NCI-H146 (cell line): ENCODE measurements at regions not wholly inside any gene's neighbourhood (a gene's known extent, or its start where the extent isn't known, plus 50 kb on each side); places are given as distances from the start of the nearest gene placed in this dataset.
A peak's percentile ranks its signal among the peaks of the same experiment; 100 is the strongest.

Experiments used
- DNase-seq: peaks from one replicate; lab custom pipeline; 2025; lab: John Stamatoyannopoulos, UW

DNA sequence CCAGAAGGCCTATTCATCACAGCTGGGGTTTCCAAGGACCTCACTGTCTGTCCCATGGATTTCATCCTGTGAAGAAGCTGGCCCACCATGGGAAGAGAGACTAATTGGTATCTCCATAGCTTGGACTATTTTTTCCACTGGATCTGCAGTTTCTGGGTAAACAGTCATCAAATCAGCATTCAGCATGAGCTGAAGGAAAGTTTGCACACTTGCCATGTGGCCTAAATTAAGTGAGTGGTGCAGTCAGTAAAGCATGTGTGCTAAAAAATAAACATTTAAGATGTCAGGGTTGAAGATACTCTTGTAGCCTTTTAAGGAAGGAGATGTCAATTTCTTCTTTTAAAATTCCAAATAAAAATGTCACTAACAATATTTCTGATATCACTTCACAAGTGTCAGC, 381.1 kb upstream of the ZMIZ1 start:
- no peak for DNase-seq

- DNase-seq, result no peak
Observed at GRCh38 chr10:78688230-78688900, 380.4 kb upstream of the ZMIZ1 start.

DNA sequence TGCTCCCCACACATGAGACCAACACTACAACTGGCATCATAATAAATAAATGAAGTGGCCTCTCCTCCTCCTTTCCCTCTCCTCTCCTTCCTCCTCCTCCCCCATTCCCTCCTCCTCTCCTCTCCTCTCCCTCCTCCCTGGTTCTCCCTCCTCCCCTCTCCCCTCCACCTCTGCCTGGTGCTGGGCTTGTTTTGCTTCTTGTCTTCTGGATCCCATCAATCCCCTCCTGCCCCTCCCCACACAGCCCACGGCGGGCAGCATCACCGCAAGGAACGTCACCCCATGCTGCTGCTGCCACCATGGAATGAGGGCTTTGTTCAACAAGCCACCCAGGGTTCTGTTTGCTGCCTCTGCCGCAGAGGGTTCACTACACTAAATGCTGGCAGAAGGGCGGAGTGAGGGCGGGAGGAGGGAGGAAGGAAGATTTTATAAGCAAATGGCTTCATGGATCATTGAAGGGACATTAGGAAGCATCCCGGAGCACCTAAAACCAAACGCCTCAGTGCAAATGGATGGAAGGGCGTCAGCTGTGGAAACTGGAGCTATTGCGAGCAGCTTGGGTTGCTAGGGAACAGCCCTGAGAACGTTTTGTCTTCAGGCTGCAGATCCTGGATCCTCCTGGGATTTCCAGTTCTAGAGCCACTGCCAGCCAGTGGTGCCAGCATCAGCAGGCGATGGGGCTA, 379.7 kb upstream of the ZMIZ1 start:
- DNase-seq, result peak; percentile 76

GRCh38 chr10:78689584-78689935, 379.2 kb upstream of the ZMIZ1 start:
- no peak for DNase-seq

DNA sequence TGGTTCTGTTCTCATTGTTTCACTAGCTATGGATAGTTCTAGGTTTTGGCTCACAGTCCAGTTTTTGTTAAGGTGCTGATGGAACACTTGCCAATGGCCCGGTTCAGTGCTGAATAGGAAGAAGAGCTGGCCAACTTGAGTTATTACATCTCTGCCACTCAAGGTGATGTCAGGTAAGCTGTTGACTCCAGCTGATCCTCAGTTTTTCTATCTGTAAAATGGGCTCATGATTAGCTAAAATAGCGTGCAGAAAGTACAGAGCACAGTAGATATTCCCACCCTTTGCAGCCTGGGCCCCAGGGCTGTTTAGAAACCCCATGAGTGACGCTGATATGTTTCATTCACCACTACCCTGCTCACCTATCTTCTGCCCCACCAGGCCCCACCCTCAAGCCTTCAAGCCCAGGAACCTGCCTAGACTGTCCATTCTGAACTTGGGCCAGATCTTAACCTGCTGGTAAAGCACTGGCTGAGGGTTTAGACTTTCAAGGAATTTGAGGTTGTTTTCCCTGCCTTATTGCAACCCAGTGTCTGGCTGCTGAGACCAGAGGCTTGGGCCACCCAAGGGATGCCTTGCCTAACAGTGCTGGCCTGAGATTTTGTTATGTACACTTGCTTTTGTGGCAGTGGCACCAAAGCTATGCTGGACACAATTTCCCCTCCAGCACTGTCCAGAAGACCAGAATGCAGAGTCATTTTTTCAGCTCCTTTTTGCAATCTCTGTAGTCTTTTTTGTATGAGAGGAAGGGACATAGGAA, 378.2 kb upstream of the ZMIZ1 start:
- DNase-seq, result no peak

DNA sequence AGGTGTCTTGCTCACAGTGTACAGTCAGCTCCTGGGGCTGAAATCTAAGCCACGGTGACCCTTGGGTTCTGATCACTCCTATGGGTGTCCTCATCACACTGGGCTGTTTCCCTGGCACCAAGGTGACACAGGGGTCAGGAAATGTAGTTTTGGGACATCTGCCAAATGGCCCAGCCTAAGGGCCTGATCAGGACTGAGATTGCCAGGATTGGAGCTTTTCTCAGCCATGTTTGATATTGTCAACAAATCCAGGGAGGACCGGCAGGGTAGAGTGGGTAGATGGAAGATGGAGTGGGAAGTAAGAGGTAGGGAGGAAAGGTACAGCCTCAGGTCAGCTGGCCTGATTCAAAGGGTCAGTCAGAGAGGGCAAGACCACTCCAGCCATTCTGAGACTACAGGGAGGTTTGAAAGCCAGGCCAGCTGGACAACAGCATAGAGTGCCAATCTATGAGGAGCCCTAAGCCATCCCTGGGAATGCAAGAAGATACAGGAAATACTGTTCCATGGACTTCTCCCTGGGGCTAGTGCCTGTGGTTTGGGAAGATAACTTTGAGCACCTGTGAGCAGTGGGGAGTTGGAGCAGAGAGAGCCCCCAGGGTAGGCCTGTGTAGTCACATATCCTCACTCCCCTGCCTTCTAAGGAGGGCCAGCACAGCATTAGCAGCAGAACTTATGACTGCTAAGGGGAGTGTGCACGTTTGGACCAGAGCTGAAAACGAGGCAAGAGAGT, 377.3 kb upstream of the ZMIZ1 start:
- DNase-seq, result no peak

- DNase-seq, result no peak
Observed at GRCh38 chr10:78692071-78692470, 376.7 kb upstream of the ZMIZ1 start.

DNA sequence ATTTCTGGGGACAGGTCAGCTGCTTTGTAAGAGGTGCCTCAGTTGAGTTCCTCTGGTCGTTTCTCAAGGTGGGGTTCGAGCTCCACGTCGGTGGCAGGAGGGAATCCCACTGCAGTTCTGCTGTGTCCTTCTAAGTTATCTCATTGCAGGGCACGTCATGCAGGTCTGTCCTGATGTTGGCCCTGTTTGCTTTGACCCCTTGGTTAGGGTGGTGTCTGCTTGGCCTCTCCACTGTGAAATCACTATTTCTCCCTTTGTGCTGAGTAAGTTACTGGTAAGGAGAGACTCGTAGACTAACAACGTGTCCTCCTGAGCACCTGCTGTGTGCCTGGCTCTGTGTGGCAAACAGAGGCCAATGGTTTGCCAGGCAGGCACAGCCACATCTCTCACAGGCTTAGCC, 372.9 kb upstream of the ZMIZ1 start:
- no peak for DNase-seq

GRCh38 chr10:78696791-78697395, 371.9 kb upstream of the ZMIZ1 start:
- DNase-seq, result no peak

- DNase-seq, result no peak
Observed at GRCh38 chr10:78699971-78700370, 368.8 kb upstream of the ZMIZ1 start.

- no peak for DNase-seq
Observed at GRCh38 chr10:78700413-78700812, 368.4 kb upstream of the ZMIZ1 start.

- no peak for DNase-seq
Observed at GRCh38 chr10:78700816-78701520, 367.8 kb upstream of the ZMIZ1 start.

GRCh38 chr10:78702186-78702585, 366.6 kb upstream of the ZMIZ1 start:
- DNase-seq, result no peak

DNA sequence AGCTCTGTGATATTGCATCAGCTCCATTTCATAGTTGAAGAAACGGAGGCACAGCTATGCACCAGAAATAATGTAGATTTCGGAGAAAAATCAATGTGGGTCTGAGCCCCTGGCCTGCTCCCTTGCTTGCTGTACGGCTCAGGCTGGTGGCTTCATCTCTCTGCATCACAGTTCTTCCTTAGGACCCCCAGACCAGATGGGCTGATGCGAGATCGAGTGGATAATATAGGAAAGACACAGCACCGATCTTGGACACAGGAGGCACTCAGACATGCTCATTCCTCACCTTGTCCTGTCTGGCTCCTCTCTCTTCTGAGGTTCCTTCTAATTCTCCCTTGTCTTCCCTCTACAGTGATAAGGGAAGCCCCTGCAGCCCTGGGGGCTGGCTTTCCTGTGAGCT, 365.9 kb upstream of the ZMIZ1 start:
- no peak for DNase-seq

GRCh38 chr10:78703593-78703992, 365.2 kb upstream of the ZMIZ1 start:
- no peak for DNase-seq

DNA sequence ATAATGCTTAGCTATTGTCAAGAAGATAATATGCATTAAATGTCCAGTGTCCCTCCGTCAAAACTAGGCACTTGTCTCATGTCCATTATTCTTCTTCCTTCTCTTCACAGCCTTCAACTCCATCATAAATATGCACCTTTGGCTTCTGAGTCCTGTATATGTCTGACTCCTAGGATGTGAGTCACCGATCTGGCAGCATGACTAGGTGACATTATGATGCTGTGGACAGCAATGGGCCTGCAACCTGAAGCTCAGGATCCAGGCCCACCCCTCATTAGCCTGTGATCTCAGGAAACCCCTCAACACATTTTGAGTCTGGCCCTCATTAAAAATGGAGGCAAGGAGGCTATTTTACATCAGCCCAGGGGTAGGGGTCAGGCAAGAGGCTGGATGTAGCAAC, 362.5 kb upstream of the ZMIZ1 start:
- DNase-seq, result no peak

GRCh38 chr10:78706726-78707540, 361.8 kb upstream of the ZMIZ1 start:
- DNase-seq, result peak; percentile 65

- DNase-seq, result no peak
Observed at GRCh38 chr10:78707745-78708144, 361.0 kb upstream of the ZMIZ1 start.

- DNase-seq, result no peak
Observed at GRCh38 chr10:78712147-78712546, 356.6 kb upstream of the ZMIZ1 start.

DNA sequence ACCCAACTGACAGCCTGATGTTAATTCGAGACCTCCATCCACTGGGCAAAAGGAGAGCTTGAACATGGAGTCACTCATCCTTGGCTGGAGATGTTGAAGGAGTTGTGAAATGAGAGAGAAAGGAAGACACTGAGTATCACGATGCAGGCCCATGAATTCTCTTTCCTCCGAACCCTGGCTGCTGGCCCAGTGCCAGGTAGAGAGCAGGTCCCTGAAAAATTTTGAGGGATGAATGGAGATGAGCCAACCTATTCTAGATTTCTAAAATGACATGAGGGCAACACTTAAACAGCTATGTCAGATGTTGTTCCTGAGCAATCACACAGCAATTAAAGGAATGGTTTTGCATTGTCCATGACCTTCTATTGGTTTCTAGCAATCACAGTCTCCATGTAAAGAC, 355.1 kb upstream of the ZMIZ1 start:
- DNase-seq, result no peak

- no peak for DNase-seq
Observed at GRCh38 chr10:78714225-78714624, 354.5 kb upstream of the ZMIZ1 start.
